COLO829 (cell line): ENCODE measurements at regions not wholly inside any gene's neighbourhood (a gene's known extent, or its start where the extent isn't known, plus 50 kb on each side); places are given as distances from the start of the nearest gene placed in this dataset.

ENCODE experiments used
- DNase-seq: peaks from one replicate; pipeline ENCODE4 v3.0.0; 2012; ENCODE audit warnings: low spot score

DNA sequence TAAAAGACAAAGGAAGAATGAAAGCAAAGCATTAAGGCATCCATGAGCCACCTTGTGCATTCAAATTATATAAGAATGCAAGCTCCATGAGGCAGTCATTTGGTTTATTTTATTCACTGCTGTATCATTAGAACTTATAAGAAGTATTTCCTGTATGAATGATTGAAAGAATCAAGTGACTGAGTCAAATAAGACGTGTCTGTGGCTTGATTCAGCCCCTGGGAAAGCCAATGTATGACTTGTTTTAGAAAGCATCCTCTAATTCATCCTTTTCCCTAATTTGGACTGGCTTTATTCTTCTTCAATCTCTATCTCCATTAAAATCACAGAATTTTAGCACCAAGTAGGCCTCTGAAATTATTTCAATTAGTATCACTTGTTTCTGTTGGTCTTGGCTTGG lies 461.1 kb downstream of the LPIN1 start:
- no peak for DNase-seq

DNA sequence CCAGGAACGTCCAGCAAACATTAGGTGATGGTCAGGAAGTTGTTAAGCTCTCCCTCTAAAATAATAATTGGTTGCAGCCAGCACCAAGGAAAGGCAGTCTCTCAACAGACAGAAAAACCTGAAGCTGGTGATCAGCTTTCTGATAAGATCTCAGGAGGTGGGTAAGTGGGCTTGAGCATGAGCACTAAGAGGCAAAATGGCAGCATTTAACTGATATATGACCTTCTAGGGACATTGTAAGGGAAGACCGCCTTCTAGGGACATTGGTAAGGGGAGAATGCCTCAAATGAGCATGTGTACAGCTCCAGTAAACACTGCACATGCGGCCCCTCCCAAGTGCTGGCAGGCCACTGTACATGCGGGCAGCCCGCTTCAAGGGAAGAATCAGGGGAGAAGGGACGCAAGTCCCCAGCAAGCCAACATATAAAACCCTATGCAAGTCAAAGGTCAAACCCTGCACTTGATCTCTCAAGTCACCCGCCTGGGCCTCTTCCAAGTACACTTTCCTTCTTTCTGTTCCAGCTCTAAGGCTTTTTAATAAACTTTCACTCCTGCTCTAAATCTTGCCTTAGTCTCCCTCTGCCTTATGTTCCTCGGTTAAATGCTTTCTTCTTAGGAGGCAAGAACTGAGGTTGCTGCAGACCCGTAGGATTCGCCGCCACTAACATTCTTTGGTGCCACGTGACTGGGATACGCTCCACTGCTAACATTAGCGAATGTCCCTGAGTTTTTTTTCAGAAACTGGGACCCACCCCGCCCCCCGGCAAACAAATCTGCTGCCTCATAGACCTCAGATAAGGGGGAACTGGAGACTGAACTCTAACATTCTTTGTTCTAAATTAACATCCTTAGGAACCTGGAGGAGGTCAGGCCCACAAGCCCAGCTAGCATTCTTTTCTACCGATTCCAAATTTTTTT lies 463.8 kb downstream of the LPIN1 start:
- DNase-seq: no peak

DNA sequence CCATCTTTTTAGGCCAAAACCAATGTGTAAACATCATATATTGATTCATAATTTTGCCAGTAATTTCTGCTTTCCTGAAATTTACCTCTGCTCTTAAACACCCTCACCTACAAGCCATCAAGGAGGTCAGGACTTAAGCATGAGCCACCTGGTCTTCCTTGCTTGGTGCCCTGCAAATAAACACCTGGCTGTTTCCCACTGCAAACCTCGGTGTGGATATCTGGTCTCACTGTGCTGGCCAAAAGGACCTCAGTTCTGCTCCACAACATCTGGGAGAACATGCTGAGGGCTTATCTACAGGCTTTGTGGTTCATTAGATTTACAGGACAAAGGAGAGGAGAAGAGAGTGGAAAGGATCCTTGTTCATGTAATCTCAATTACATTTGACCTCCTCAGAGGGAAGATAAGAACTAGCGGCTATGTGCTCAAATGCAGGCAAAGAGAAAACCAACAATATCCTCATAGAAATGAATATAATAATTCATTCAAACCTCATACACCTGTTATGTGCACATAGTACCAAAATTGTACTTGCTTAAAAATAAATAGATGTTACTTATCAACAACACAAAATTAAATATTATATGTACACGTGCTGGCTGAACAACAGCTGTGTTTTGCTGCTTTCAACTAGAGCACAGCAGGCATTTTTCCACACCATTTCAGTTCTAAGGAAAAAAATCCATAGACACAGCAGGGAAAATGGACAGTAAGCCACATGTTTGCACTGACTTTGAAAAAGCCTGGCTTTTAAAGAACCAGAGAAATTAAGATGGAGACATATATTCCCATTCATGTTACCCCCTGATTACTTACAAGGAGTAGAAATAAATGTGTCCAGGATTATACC lies 465.1 kb downstream of the LPIN1 start:
- no peak for DNase-seq

- DNase-seq: no peak
Measured at GRCh38 chr2:12212841-12213597, 466.6 kb downstream of the LPIN1 start.

- no peak for DNase-seq
Measured at GRCh38 chr2:12217175-12217574, 470.7 kb downstream of the LPIN1 start.

DNA sequence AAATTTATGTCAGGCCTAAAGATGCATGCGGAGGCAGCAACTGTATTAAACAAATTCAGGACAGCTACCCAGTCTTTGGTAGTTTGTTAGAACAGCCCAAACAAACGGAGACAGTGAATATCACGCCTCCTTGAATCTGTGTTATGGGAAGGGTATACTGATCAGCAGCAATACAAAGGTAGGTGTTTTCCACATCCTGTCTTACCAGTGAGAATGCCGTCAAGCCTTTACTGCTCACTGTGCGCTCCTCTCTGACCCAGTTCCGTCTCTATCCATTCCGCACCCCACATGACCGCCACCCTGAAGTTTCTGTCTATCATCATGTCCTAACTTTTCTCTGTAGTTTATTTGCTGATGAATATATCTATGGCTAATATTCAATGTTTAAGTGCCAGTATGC lies 473.3 kb downstream of the LPIN1 start:
- no peak for DNase-seq

GRCh38 chr2:12221584-12221983 lies 475.2 kb downstream of the LPIN1 start:
- no peak for DNase-seq

DNA sequence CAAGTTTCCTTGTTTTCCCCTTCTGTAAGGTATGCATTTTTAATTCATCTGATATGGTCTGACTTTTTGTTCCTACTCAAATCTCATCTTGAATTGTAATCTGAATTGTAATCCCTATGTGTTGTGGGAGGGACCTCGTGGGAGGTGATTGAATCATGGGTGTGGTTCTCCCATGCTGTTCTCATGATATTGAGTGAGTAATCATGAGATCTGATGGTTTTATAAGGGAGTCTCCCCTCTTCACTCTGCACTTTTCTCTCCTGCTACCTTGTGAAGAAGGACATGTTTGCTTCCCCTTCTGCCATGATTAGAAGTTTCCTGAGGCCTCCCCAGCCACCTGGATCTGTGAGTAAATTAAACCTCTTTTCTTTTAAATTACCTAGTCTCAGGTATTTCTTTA lies 476.1 kb downstream of the LPIN1 start:
- DNase-seq: no peak

- no peak for DNase-seq
Measured at GRCh38 chr2:12223732-12224131, 477.3 kb downstream of the LPIN1 start.

DNA sequence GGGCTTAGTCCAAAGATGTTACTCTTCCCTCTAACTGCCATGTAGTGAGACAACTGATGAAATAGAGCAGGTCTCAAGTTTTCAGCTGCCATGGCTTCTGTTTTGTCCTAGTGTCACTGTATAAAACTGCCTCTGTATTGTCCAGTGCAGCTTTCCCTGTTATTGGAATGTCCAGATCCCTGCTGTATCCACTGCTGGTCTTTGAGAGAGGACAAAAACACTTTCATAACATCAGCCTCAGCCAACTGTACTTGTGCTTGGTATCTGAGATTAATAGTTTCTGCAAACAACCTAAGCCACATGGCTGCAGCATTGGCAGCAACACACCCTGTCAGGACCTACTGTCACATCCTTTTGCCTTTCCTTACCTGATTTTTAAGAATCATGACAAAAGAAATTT lies 480.2 kb downstream of the LPIN1 start:
- no peak for DNase-seq

DNA sequence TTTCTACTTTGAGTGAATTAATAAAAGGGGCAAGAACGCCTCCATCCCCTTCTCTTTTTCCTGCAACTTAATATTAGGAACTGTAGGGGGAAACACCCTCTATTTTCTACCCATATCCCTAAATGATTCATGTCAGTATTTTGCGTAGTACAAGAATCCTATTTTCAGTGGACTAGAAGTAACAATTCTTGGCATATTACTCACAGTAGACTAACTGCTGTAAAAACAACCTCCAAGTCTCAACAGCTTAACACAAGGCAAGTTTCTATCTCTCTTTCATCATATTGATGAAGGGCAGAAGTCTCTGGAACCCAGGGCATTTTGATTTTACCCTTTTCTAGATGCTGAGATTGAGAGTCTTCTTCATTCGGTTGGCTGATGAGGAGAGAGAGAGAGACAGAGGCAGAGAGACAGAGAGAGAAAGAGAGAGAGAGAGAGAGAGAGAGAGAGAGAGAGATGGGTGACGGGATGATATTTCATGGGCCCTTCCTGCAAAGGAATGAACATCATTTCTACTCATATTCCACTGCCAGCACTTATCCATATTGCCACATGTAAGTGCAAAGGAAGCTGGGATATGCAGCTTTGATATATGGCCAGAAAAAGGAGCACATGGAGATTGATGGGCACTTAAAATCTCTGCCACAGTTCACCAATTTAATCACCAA lies 481.6 kb downstream of the LPIN1 start:
- DNase-seq: no peak

- no peak for DNase-seq
Measured at GRCh38 chr2:12231288-12231687, 484.9 kb downstream of the LPIN1 start.

DNA sequence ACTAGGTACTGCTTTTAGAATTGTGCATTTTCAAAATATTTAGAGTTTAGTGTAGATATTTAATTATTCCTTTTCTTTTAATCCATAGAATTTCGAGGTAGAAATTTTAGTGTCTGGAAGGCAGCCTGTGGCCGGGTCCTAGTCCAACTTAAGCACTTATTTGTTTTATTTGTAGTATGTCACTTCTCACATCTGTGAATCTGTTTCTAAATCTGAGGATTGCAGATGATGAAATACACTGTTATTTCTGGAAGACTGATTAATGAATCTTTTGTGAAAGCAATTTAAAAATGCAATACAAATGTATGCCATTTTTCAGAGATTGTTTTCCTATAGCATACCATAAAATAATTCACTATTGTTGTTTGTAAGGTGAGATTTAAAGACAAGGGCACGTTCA lies 483.9 kb upstream of the TRIB2 start:
- DNase-seq: no peak

GRCh38 chr2:12236136-12236844 lies 480.4 kb upstream of the TRIB2 start:
- no peak for DNase-seq

GRCh38 chr2:12240206-12240605 lies 476.5 kb upstream of the TRIB2 start:
- no peak for DNase-seq

DNA sequence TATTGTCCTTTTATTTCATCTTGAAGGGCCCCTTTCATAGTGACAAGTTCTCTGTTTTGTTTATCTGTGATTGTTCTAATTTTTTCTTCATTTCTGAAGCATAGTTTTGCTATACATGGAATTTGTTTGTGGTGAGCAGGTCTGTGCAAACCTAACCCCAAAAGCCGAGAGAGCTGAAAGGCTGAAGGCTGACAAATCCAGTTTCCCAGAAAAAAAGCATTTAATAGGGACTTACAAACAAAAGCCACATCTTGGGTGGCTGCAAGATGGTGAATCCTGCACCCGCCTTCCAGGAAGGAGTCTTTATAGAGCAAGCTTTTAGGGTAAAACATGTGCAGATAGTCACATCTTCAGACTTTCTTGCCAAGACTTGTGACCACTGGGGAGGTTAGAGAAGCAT lies 473.4 kb upstream of the TRIB2 start:
- no peak for DNase-seq

GRCh38 chr2:12244070-12244469 lies 472.7 kb upstream of the TRIB2 start:
- DNase-seq: no peak

- DNase-seq: no peak
Measured at GRCh38 chr2:12251121-12251520, 465.6 kb upstream of the TRIB2 start.

- peak; percentile 40 for DNase-seq
Measured at GRCh38 chr2:12251749-12252148, 465.0 kb upstream of the TRIB2 start.

DNA sequence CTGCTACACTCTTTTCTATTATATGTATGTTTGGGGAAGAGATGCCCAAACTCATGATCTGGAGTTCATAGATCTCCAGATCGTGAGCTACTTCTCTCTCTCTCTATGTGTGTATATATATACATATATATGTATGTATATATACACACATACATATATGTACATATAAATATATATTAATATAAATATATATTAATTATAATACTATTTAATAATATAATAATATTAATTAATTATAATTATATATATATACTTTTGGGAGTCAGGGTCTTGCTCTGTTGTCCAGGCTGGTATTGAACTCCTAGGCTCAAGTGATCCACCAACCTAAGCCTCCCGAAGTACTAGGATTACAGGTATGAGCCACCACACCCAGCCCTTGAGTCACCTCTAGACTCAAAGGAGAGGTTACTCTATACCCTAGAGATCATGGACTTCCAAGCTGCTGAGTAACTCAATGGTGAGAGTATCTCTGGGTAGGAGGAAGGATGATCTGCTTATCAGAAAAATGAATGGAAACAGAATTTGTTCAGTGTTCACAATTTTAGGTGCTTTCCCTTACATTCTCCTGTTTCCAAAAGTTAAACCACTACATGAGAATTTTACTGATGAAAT lies 463.5 kb upstream of the TRIB2 start:
- DNase-seq: no peak
